Tibial artery (tissue), 4 donors: ENCODE measurements at regions not wholly inside any gene's neighbourhood (a gene's known extent, or its start where the extent isn't known, plus 50 kb on each side); places are given as distances from the start of the nearest gene placed in this dataset.

Experiments
- DNase-seq, 2 donors: peaks; one replicate each; pipeline ENCODE4 v3.0.0-alpha.2; 2019
- H3K27ac ChIP-seq, 2 donors: fragments of 200-600 bp; sonication (generic) in 1 of 2; 1 replicate in 1 of 2; 2 replicates in 1 of 2; pipeline ENCODE4 v1.5.1; 2018 to 2019; ENCODE audit warnings: mild to moderate bottlenecking in 1 of 2
- H3K27me3 ChIP-seq, 2 donors: fragments of 200-600 bp; sonication (generic) in 1 of 2; one replicate each; pipeline versions ENCODE4 v1.5.1 to v1.6.0; 2016 to 2019
- H3K36me3 ChIP-seq, 3 donors: fragments of 200-600 bp; sonication (generic) in 2 of 3; one replicate each; pipeline ENCODE4 v1.5.1; 2016 to 2019; ENCODE audit warnings: mild to moderate bottlenecking in 2 of 3
- H3K4me1 ChIP-seq, 4 donors: fragments of 200-600 bp; sonication (generic) in 2 of 4; 1 replicate in 3 of 4; 2 replicates in 1 of 4; pipeline ENCODE4 v1.5.1; 2016 to 2019
- H3K4me3 ChIP-seq, 2 donors: fragments of 200-600 bp; sonication (generic) in 1 of 2; 1 replicate in 1 of 2; 2 replicates in 1 of 2; pipeline ENCODE4 v1.5.1; 2018 to 2019; ENCODE audit warnings: mild to moderate bottlenecking in 2 of 2
- H3K9me3 ChIP-seq, 3 donors: fragments of 200-600 bp; sonication (generic) in 1 of 3; one replicate each; pipeline ENCODE4 v1.5.1; 2016 to 2019
- intact Hi-C: fragments of 100-400 bp; cut with DNase I; formaldehyde crosslinking; loops from one replicate; pipeline ENCODE4 v1.15.0; 2023; ENCODE audit warnings: low total_unique reads
- TF ChIP-seq, protein P1 (sequence below), 2 experiments: fragments of 200-600 bp in 1 of 2; fragments of 450-650 bp in 1 of 2; IDR thresholded peaks; one replicate each; pipeline ENCODE4 v1.5.1; 2017 to 2019; ENCODE audit warnings: antibody characterized with exemption in 2 of 2, mild to moderate bottlenecking in 1 of 2, moderate library complexity in 1 of 2

DNA sequence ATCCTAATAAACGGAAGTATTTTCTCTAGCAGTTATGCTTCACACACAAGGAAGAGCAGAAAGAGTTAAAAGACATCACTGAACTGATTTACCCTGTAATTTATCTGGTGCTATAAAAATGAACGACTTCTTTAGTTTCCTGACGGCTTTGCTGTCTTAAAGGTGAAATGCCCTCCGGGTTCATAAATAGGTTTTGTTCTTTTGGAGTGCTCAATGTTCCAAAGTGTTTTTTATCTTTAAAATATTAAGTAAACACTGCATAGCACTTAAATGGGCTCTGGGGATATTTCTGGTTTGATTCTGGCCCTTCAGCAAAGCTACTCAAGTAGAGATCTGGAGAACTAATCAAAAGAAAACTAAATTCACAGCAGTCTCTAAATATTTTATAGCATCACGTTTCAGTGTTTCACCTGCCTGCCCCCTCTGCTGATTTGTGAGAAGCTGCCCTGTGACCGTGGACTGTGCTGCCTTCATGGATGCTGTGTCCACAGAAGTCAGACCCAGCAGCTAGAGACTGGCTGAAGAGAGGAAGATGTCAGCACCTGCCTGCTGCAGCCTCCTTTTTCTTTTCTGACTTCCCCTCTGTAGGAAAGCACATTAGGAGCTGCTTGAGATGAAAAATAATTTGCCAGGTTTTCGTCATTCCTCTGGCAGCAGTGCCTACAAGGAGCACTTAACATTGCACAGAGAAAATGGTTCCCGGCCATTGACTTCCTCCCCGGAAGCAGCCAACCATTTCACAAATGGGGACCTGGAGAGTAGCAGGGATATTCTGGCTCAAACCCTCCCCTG lies 205.1 kb upstream of the FSCB start:
- Histone ChIP-seq H3K27ac (no peak overlapping the region), H3K4me3 (no peak overlapping the region), H3K36me3 (no peaks in the 10 kb centered on the region), H3K27me3 (no peaks in the 10 kb centered on the region), H3K9me3 (no peaks in the 10 kb centered on the region), H3K4me1 (no peaks in the 10 kb centered on the region)
- intact Hi-C loops, result no loop called here
- no peak for DNase-seq
- TF ChIP-seq, protein P1, sequence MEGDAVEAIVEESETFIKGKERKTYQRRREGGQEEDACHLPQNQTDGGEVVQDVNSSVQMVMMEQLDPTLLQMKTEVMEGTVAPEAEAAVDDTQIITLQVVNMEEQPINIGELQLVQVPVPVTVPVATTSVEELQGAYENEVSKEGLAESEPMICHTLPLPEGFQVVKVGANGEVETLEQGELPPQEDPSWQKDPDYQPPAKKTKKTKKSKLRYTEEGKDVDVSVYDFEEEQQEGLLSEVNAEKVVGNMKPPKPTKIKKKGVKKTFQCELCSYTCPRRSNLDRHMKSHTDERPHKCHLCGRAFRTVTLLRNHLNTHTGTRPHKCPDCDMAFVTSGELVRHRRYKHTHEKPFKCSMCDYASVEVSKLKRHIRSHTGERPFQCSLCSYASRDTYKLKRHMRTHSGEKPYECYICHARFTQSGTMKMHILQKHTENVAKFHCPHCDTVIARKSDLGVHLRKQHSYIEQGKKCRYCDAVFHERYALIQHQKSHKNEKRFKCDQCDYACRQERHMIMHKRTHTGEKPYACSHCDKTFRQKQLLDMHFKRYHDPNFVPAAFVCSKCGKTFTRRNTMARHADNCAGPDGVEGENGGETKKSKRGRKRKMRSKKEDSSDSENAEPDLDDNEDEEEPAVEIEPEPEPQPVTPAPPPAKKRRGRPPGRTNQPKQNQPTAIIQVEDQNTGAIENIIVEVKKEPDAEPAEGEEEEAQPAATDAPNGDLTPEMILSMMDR (IDR thresholded peaks at IDR 0.05), result no peak

DNA sequence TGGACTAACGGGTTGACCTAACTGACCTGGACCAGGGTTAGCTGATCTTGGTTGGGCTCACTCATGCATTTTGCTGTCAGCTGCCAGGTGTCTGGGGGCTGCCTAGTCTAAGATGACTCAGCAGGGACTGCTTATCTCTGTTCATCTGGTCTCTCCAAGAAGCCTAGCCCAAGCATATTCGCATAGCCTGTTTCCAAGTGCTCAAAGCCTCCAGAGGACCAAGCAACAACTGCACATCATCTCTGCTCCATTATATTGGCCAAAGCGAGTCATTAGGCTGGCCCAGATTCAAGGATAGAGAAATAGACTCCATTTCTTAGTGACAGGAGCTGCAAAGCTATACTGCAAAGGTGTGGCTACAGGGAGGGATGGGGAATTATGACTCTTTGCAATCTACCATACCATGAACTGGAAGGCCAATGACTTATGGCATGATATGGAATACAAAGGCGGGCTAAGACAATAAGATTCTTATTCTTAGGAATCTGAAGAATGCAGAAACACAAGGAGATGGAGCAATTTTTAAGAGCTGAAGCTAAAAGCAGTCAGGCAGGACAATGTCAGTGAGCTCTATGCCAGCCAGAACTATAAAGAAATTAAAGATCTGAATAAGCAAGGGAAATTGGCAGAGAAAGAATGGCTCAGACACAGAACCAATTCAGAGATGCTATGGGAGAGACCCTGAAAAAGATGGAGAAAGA lies 194.6 kb upstream of the FSCB start:
- H3K9me3 ChIP-seq, result peaks cover 0 to 16% (median 0%) of the 10 kb centered on the region in 3 donors
- H3K4me3 ChIP-seq, result no peak overlapping the region
- TF ChIP-seq, protein P1 (IDR thresholded peaks at IDR 0.05), result no peak
- no peaks in the 10 kb centered on the region for H3K4me1 ChIP-seq
- H3K27me3 ChIP-seq, result no peaks in the 10 kb centered on the region
- DNase-seq, result no peak
- H3K27ac ChIP-seq, result no peak overlapping the region
- no peaks in the 10 kb centered on the region for H3K36me3 ChIP-seq
- intact Hi-C loops, result no loop called here

DNA sequence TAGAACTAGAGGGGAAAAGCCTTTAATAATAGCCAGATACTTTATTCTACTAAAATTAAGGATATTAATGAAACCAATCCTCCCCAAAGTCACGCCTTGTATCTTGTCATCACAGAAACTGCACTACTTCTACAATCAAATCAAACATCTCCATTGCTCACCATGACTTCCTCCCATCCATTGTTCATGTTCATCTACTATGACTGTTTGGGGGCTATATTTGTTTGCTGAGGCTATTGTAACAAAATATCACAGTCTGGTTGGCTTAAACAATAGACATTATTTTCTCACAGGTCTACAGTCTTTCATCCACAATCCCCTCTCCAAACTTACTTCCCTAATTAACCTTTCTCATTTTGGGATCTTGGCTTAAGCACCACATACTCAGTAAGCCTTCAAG lies 193.6 kb upstream of the FSCB start:
- Histone ChIP-seq H3K36me3 (no peaks in the 10 kb centered on the region), H3K4me3 (no peak overlapping the region), H3K4me1 (no peaks in the 10 kb centered on the region), H3K27me3 (no peaks in the 10 kb centered on the region), H3K9me3 (peaks cover 0 to 16% (median 0%) of the 10 kb centered on the region in 3 donors), H3K27ac (no peak overlapping the region)
- DNase-seq, result no peak
- TF ChIP-seq, protein P1 (IDR thresholded peaks at IDR 0.05), result no peak
- intact Hi-C loops, result no loop called here

DNA sequence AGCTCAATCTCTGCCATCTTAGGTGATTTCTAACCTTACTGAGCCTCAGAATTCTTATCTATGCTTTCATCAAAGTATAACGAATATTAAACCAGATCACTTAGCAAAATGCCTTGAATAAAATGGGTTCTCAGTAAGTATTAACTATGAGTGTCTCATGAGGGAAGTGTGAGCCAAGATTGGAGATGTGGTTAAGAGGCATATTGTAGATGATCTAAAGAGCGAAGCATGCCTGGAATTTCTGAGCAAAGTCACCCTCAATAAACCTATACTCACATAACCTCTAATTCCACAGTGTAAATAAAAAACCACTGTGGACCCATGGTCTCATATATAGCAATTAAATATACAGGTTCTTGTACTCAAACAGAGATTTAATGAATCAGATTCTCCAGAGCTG lies 193.1 kb upstream of the FSCB start:
- Histone ChIP-seq H3K36me3 (no peaks in the 10 kb centered on the region), H3K4me3 (no peak overlapping the region), H3K27me3 (no peaks in the 10 kb centered on the region), H3K9me3 (peaks cover 0 to 16% (median 0%) of the 10 kb centered on the region in 3 donors), H3K27ac (no peak overlapping the region), H3K4me1 (no peaks in the 10 kb centered on the region)
- intact Hi-C loops, result no loop called here
- DNase-seq, result no peak
- TF ChIP-seq, protein P1 (IDR thresholded peaks at IDR 0.05), result no peak

DNA sequence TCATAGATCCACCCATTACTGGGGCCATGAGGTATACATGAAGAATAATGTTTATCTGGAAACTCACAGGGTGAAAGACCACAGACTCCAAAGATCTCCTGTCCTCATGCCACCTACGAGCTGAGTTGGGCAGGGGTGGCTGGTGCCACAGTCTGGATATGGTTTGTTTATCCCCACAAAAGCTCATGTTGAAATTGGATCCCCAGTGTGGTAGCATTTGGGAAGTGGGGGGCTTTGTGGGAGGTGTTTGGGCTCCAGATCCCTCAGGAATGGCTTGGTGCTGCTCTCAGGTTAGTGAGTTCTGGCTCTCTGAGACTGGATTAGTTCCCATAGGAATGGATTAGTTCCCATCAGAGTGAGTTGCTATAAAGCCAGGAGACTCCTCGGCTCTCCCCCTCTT lies 192.3 kb upstream of the FSCB start:
- Histone ChIP-seq H3K27me3 (no peaks in the 10 kb centered on the region), H3K4me1 (no peaks in the 10 kb centered on the region), H3K36me3 (no peaks in the 10 kb centered on the region), H3K27ac (no peak overlapping the region), H3K4me3 (no peak overlapping the region), H3K9me3 (peaks cover 0 to 16% (median 0%) of the 10 kb centered on the region in 3 donors)
- intact Hi-C loops, result no loop called here
- TF ChIP-seq, protein P1 (IDR thresholded peaks at IDR 0.05), result no peak
- DNase-seq, result no peak
